Cardiac fibroblast (primary cell): ENCODE measurements at regions not wholly inside any gene's neighbourhood (a gene's known extent, or its start where the extent isn't known, plus 50 kb on each side); places are given as distances from the start of the nearest gene placed in this dataset.
A peak's percentile ranks its signal among the peaks of the same experiment; 100 is the strongest.

Experiments used
- DNase-seq, 2 donors: peaks; one replicate each; pipeline versions ENCODE4 v3.0.0 to v3.0.0-alpha.2; 2010; ENCODE audit warnings: low read depth in 2 of 2
- H3K4me3 ChIP-seq, 2 donors: replicated peaks in 1 of 2; 1 replicate in 1 of 2; 2 replicates in 1 of 2; pipeline ENCODE4 v1.5.1; 2011; ENCODE audit warnings: low read depth in 2 of 2, low read length in 2 of 2, mild to moderate bottlenecking in 2 of 2, moderate library complexity in 1 of 2
- CTCF ChIP-seq: IDR thresholded peaks from one replicate; pipeline ENCODE4 v1.5.1; 2011; ENCODE audit warnings: low read depth, mild to moderate bottlenecking, low read length, inconsistent platforms

GRCh38 chr6:95203153-95203754, 374.1 kb upstream of the MANEA start:
- DNase-seq = peak; percentile 31 to 61
- H3K4me3 ChIP-seq = no peak overlapping the region
- TF ChIP-seq CTCF = peak; percentile 55

- no peak for TF ChIP-seq CTCF
- DNase-seq = no peak
- H3K4me3 ChIP-seq = no peak overlapping the region
Measured at GRCh38 chr6:95204178-95204577, 373.2 kb upstream of the MANEA start.

- no peak for TF ChIP-seq CTCF
- no peak for DNase-seq
Measured at GRCh38 chr6:95208621-95209020, 368.7 kb upstream of the MANEA start.

GRCh38 chr6:95209074-95209473, 368.3 kb upstream of the MANEA start:
- TF ChIP-seq CTCF = no peak
- DNase-seq = no peak
- H3K4me3 ChIP-seq = no peak overlapping the region

More at GRCh38 chr6:95208621-95209020, 368.7 kb upstream of the MANEA start:
- no peak overlapping the region for H3K4me3 ChIP-seq

GRCh38 chr6:95216555-95216954, 360.8 kb upstream of the MANEA start:
- DNase-seq = no peak
- no peak overlapping the region for H3K4me3 ChIP-seq
- TF ChIP-seq CTCF = no peak

- no peak overlapping the region for H3K4me3 ChIP-seq
- TF ChIP-seq CTCF = no peak
- no peak for DNase-seq
Measured at GRCh38 chr6:95227351-95227750, 350.0 kb upstream of the MANEA start.

- no peak overlapping the region for H3K4me3 ChIP-seq
- no peak for DNase-seq
- TF ChIP-seq CTCF = no peak
Measured at GRCh38 chr6:95228636-95229035, 348.7 kb upstream of the MANEA start.
